ENCODE measurements at regions not wholly inside any gene's neighbourhood (a gene's known extent, or its start where the extent isn't known, plus 50 kb on each side); places are given as distances from the start of the nearest gene placed in this dataset.

GRCh38 chr13:111980146-111980929 lies 86.6 kb upstream of the SOX1 start:
- Mint-ChIP-seq H3K4me1 (no peaks in the 10 kb centered on the region), H3K27ac (no peak overlapping the region), H3K4me3 (no peak overlapping the region), H3K27me3 (ENCODE audit: low read depth) (peaks cover 32% of the 10 kb centered on the region), H3K9me3 (peaks cover 10% of the 10 kb centered on the region), H3K36me3 (no peaks in the 10 kb centered on the region)
- no peak for TF ChIP-seq CTCF (IDR thresholded peaks at IDR 0.05; ENCODE audit: unreplicated experiment)
- no peak for DNase-seq (ENCODE audit: low spot score in 2 of 2, unreplicated experiment in 2 of 2)

- DNase-seq (ENCODE audit: low spot score in 2 of 2, unreplicated experiment in 2 of 2), result no peak
- no peak overlapping the region for H3K27ac Mint-ChIP-seq
- H3K9me3 Mint-ChIP-seq, result peaks cover 8% of the 10 kb centered on the region
- no peaks in the 10 kb centered on the region for H3K4me1 Mint-ChIP-seq
- H3K36me3 Mint-ChIP-seq, result no peaks in the 10 kb centered on the region
- H3K27me3 Mint-ChIP-seq (ENCODE audit: low read depth), result peaks cover 32% of the 10 kb centered on the region
- no peak overlapping the region for H3K4me3 Mint-ChIP-seq
- no peak for TF ChIP-seq CTCF (IDR thresholded peaks at IDR 0.05; ENCODE audit: unreplicated experiment)
These were observed 85.9 kb upstream of the SOX1 start for GRCh38 chr13:111981006-111981405.

- no peaks in the 10 kb centered on the region for H3K4me1 Mint-ChIP-seq
- H3K9me3 Mint-ChIP-seq, result peaks cover 8% of the 10 kb centered on the region
- no peak overlapping the region for H3K27ac Mint-ChIP-seq
- H3K4me3 Mint-ChIP-seq, result no peak overlapping the region
- no peak for TF ChIP-seq CTCF (IDR thresholded peaks at IDR 0.05; ENCODE audit: unreplicated experiment)
- no peaks in the 10 kb centered on the region for H3K36me3 Mint-ChIP-seq
- H3K27me3 Mint-ChIP-seq (ENCODE audit: low read depth), result peaks cover 32% of the 10 kb centered on the region
- DNase-seq (ENCODE audit: low spot score in 2 of 2, unreplicated experiment in 2 of 2), result no peak
These were observed 85.3 kb upstream of the SOX1 start for GRCh38 chr13:111981446-111982165.

GRCh38 chr13:111984349-111984748 lies 82.6 kb upstream of the SOX1 start:
- peaks cover 18% of the 10 kb centered on the region for H3K27me3 Mint-ChIP-seq (ENCODE audit: low read depth)
- no peak for DNase-seq (ENCODE audit: low spot score in 2 of 2, unreplicated experiment in 2 of 2)

GRCh38 chr13:111990362-111990761 lies 76.6 kb upstream of the SOX1 start:
- peaks cover 7% of the 10 kb centered on the region for H3K27me3 Mint-ChIP-seq (ENCODE audit: low read depth)
- H3K4me3 Mint-ChIP-seq, result no peak overlapping the region
- no peak for DNase-seq (ENCODE audit: low spot score in 2 of 2, unreplicated experiment in 2 of 2)
- TF ChIP-seq CTCF (IDR thresholded peaks at IDR 0.05; ENCODE audit: unreplicated experiment), result no peak
- H3K9me3 Mint-ChIP-seq, result peaks cover 49% of the 10 kb centered on the region
- H3K4me1 Mint-ChIP-seq, result no peaks in the 10 kb centered on the region
- H3K36me3 Mint-ChIP-seq, result peaks cover 3% of the 10 kb centered on the region
- H3K27ac Mint-ChIP-seq, result no peak overlapping the region

More at GRCh38 chr13:111984349-111984748, 82.6 kb upstream of the SOX1 start:
- H3K4me3 Mint-ChIP-seq, result no peak overlapping the region
- H3K4me1 Mint-ChIP-seq, result no peaks in the 10 kb centered on the region
- no peak overlapping the region for H3K27ac Mint-ChIP-seq
- H3K9me3 Mint-ChIP-seq, result peaks cover 25% of the 10 kb centered on the region
- no peak for TF ChIP-seq CTCF (IDR thresholded peaks at IDR 0.05; ENCODE audit: unreplicated experiment)
- no peaks in the 10 kb centered on the region for H3K36me3 Mint-ChIP-seq
